Cardiac fibroblast (primary cell): ENCODE measurements at regions not wholly inside any gene's neighbourhood (a gene's known extent, or its start where the extent isn't known, plus 50 kb on each side); places are given as distances from the start of the nearest gene placed in this dataset.

Experiments
- DNase-seq, 2 donors: peaks; one replicate each; pipeline versions ENCODE4 v3.0.0 to v3.0.0-alpha.2; 2010; ENCODE audit warnings: low read depth in 2 of 2
- H3K4me3 ChIP-seq, 2 donors: replicated peaks in 1 of 2; 1 replicate in 1 of 2; 2 replicates in 1 of 2; pipeline ENCODE4 v1.5.1; 2011; ENCODE audit warnings: low read depth in 2 of 2, low read length in 2 of 2, mild to moderate bottlenecking in 2 of 2, moderate library complexity in 1 of 2
- CTCF ChIP-seq: IDR thresholded peaks from one replicate; pipeline ENCODE4 v1.5.1; 2011; ENCODE audit warnings: low read depth, mild to moderate bottlenecking, low read length, inconsistent platforms

GRCh38 chr15:48064421-48064820 lies 56.4 kb upstream of the SLC24A5 start:
- TF ChIP-seq CTCF = no peak
- H3K4me3 ChIP-seq = no peak overlapping the region
- DNase-seq = peak in 1 of 2 donors; percentile 4

GRCh38 chr15:48066456-48066855 lies 54.3 kb upstream of the SLC24A5 start:
- no peak for TF ChIP-seq CTCF
- H3K4me3 ChIP-seq = no peak overlapping the region
- no peak for DNase-seq
